Uterus (tissue), 2 donors: ENCODE measurements at regions not wholly inside any gene's neighbourhood (a gene's known extent, or its start where the extent isn't known, plus 50 kb on each side); places are given as distances from the start of the nearest gene placed in this dataset.

Experiments used
- POLR2A ChIP-seq, 2 donors: fragments of 450-650 bp; IDR thresholded peaks; one replicate each; pipeline ENCODE4 v1.6.1; 2016; ENCODE audit warnings: antibody characterized with exemption in 2 of 2, mild to moderate bottlenecking in 1 of 2, moderate library complexity in 1 of 2
- TF ChIP-seq, protein P1 (sequence below), 4 experiments: fragments of 200-600 bp in 2 of 4; fragments of 450-650 bp in 2 of 4; sonication (generic) in 2 of 4; IDR thresholded peaks; one replicate each; pipeline ENCODE4 v1.5.1; 2016 to 2019; ENCODE audit warnings: antibody characterized with exemption in 4 of 4, mild to moderate bottlenecking in 2 of 4, moderate library complexity in 1 of 4

DNA sequence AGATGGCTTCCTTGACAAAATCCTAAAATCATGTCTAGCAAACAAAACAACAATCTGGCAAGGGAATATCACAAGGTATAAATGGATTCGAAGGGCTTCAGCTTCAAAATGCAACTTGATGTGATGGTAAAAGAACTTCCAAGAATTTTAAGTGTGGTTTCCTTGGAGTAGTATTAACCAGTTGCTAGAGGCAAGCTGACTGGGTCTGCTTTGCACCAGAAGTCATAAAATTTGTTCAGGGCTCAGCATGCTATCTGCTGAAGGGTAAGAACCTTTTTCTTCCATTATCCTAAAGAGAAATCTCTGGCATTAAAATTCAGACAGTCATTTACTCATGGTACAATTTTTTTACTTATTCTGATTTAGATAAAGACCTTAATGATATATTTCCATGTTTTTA, 516.7 kb downstream of the TXNL1 start:
- TF ChIP-seq POLR2A (IDR thresholded peaks at IDR 0.05), result no peak
- TF ChIP-seq, protein P1, sequence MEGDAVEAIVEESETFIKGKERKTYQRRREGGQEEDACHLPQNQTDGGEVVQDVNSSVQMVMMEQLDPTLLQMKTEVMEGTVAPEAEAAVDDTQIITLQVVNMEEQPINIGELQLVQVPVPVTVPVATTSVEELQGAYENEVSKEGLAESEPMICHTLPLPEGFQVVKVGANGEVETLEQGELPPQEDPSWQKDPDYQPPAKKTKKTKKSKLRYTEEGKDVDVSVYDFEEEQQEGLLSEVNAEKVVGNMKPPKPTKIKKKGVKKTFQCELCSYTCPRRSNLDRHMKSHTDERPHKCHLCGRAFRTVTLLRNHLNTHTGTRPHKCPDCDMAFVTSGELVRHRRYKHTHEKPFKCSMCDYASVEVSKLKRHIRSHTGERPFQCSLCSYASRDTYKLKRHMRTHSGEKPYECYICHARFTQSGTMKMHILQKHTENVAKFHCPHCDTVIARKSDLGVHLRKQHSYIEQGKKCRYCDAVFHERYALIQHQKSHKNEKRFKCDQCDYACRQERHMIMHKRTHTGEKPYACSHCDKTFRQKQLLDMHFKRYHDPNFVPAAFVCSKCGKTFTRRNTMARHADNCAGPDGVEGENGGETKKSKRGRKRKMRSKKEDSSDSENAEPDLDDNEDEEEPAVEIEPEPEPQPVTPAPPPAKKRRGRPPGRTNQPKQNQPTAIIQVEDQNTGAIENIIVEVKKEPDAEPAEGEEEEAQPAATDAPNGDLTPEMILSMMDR (IDR thresholded peaks at IDR 0.05), result no peak
